ENCODE measurements at regions not wholly inside any gene's neighbourhood (a gene's known extent, or its start where the extent isn't known, plus 50 kb on each side); places are given as distances from the start of the nearest gene placed in this dataset.
"Not testable (repeated sequence)": the region's sequence is repeated elsewhere in the genome, so short reads cannot be mapped to it uniquely, and the experiment has no call there.

DNA sequence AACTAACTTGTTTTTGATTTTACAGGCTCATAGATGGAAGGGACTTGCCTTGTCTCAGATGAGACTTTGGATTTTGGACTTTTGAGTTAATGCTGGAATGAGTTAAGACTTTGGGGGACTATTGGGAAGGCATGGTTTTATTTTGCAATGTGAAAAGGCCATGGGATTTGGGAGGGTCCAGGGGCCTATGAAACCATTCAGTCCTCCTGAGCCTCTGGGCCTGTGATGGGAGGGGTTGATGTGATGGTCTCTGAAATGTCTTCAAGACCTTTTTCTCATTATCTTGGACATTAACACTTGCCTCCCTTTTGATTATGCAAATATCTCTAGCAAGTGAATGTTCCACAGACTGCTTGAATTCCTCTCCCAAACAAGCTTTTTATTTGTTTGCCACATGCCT is 346.0 kb upstream of the DIPK2B start:
- not testable (repeated sequence) for TF ChIP-seq POLR2A (IDR thresholded peaks at IDR 0.05)
- TF ChIP-seq, protein P1, sequence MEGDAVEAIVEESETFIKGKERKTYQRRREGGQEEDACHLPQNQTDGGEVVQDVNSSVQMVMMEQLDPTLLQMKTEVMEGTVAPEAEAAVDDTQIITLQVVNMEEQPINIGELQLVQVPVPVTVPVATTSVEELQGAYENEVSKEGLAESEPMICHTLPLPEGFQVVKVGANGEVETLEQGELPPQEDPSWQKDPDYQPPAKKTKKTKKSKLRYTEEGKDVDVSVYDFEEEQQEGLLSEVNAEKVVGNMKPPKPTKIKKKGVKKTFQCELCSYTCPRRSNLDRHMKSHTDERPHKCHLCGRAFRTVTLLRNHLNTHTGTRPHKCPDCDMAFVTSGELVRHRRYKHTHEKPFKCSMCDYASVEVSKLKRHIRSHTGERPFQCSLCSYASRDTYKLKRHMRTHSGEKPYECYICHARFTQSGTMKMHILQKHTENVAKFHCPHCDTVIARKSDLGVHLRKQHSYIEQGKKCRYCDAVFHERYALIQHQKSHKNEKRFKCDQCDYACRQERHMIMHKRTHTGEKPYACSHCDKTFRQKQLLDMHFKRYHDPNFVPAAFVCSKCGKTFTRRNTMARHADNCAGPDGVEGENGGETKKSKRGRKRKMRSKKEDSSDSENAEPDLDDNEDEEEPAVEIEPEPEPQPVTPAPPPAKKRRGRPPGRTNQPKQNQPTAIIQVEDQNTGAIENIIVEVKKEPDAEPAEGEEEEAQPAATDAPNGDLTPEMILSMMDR (IDR thresholded peaks at IDR 0.05) = not testable (repeated sequence)
